ENCODE measurements at regions not wholly inside any gene's neighbourhood (a gene's known extent, or its start where the extent isn't known, plus 50 kb on each side); places are given as distances from the start of the nearest gene placed in this dataset.
A peak's percentile ranks its signal among the peaks of the same experiment; 100 is the strongest.

DNA sequence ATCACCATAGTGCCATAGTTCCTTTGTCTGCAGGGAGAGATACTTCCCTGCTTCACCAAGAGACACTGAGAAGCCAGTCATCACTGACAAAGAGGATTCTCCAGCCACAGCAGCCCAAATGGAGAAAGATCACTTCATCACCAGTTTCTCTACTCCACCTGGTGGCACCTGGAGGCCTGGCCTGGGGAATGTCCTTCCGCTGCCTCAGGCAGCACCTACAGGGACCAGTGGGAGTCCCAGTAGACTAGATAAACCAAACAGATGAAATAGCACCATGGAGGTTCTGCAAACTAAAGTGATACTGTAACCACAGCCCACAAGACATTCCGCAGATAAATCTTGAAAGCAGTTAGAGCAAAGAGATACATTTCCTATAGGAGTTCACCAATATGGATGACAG lies 266.5 kb downstream of the C6orf118 start:
- no peaks in the 10 kb centered on the region for H3K4me1 ChIP-seq (ENCODE audit: insufficient read depth, low read length)
- Mint-ChIP-seq H3K36me3 (no peaks in the 10 kb centered on the region), H3K4me1 (no peaks in the 10 kb centered on the region), H3K27ac (no peak overlapping the region), H3K9me3 (peaks cover 8 to 38% (median 24%) of the 10 kb centered on the region in 5 donors), H3K27me3 (no peaks in the 10 kb centered on the region), H3K4me3 (no peak overlapping the region)
- no peaks in the 10 kb centered on the region for H3K27me3 ChIP-seq (ENCODE audit: insufficient read depth, low read length, poor library complexity, severe bottlenecking)
- no peak overlapping the region for H3K27ac ChIP-seq (ENCODE audit: low read depth, low read length)
- H3K9me3 ChIP-seq (ENCODE audit: low read length) = no peaks in the 10 kb centered on the region
- POLR2A ChIA-PET = no interaction called here
- no peak for DNase-seq
- CTCF ChIA-PET = no interaction called here
- H3K36me3 ChIP-seq (ENCODE audit: insufficient read depth, low read length) = no peaks in the 10 kb centered on the region
- no peak overlapping the region for H3K4me3 ChIP-seq (ENCODE audit: low read length)

DNA sequence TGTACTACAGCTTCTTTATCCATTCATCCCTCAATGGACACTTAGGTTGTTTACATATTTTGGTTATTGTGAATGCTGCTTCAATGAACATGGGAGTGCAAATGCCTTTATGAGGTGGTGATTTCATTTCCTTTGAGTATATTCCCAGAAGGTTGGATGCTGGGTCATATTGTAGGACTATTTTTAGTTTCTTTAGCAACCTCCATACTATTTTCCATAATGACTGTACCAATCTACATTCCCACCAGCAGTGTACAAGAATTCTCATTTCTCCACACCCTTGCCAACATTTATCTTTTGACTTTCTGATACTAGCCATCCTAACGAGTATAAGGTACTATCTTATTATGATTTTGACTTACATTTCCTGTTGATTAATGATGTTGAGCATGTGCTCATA lies 269.0 kb downstream of the C6orf118 start:
- Histone ChIP-seq H3K27me3 (ENCODE audit: insufficient read depth, low read length, poor library complexity, severe bottlenecking) (no peaks in the 10 kb centered on the region), H3K9me3 (ENCODE audit: low read length) (no peaks in the 10 kb centered on the region), H3K4me1 (ENCODE audit: insufficient read depth, low read length) (no peaks in the 10 kb centered on the region), H3K36me3 (ENCODE audit: insufficient read depth, low read length) (no peaks in the 10 kb centered on the region), H3K27ac (ENCODE audit: low read depth, low read length) (no peak overlapping the region), H3K4me3 (ENCODE audit: low read length) (no peak overlapping the region)
- H3K27me3 Mint-ChIP-seq = no peaks in the 10 kb centered on the region
- POLR2A ChIA-PET = no interaction called here
- H3K4me3 Mint-ChIP-seq = no peak overlapping the region
- CTCF ChIA-PET = no interaction called here
- H3K4me1 Mint-ChIP-seq = no peaks in the 10 kb centered on the region
- H3K27ac Mint-ChIP-seq = no peak overlapping the region
- DNase-seq = no peak
- peaks cover 9 to 22% (median 14%) of the 10 kb centered on the region in 5 donors for H3K9me3 Mint-ChIP-seq
- peaks cover 0 to 2% (median 0%) of the 10 kb centered on the region in 3 donors for H3K36me3 Mint-ChIP-seq

DNA sequence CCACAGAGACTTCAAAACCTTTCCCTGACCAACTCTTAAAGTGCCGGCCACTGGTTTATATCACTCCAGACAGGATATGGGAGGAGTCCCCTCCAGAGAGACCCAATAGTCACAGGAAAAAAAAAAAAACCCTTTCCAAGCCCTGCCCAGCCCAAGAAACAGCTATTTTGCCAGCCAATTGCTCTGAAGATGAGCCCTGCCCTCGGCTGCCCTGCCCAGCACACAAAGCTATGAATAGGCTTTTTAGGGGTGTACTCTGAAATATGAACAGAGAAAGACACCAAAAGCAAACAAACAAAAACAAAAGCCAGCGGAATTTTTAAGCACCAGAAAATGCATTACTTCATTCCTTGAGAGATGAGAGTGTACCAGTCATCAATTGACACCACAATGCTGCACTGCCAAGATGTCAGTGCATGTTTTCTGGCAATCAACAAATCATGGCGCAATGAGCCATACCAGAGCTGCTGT lies 275.1 kb downstream of the C6orf118 start:
- no peak overlapping the region for H3K4me3 Mint-ChIP-seq
- POLR2A ChIA-PET = no interaction called here
- Histone ChIP-seq H3K27me3 (ENCODE audit: insufficient read depth, low read length, poor library complexity, severe bottlenecking) (no peaks in the 10 kb centered on the region), H3K9me3 (ENCODE audit: low read length) (no peaks in the 10 kb centered on the region), H3K27ac (ENCODE audit: low read depth, low read length) (no peak overlapping the region), H3K36me3 (ENCODE audit: insufficient read depth, low read length) (no peaks in the 10 kb centered on the region), H3K4me3 (ENCODE audit: low read length) (no peak overlapping the region), H3K4me1 (ENCODE audit: insufficient read depth, low read length) (no peaks in the 10 kb centered on the region)
- CTCF ChIA-PET = no interaction called here
- no peak for DNase-seq
- no peaks in the 10 kb centered on the region for H3K27me3 Mint-ChIP-seq
- peaks cover 4 to 18% (median 14%) of the 10 kb centered on the region in 5 donors for H3K9me3 Mint-ChIP-seq
- H3K27ac Mint-ChIP-seq = peak overlapping the region in 1 of 8 donors; percentile 33
- no peaks in the 10 kb centered on the region for H3K4me1 Mint-ChIP-seq
- peaks cover 0 to 2% (median 0%) of the 10 kb centered on the region in 3 donors for H3K36me3 Mint-ChIP-seq

DNA sequence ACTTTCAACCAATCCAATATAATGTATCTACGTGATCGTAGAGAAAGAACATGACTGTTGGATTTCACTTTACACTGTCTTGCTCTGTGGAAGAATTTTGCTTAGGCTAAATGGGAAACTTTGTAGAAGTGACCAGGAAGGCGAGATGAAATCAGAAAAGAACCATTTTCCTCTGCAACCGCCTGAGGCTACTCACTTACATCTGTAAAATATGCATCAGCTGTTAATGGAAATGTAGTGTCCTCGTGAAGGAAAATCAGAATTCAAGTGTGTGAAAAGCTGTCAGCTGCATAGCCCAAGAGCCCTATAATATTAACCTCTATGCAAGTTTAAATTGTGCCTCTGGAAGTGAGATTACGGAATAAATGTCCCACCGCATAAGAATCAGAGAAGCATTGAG lies 277.9 kb downstream of the C6orf118 start:
- H3K9me3 ChIP-seq (ENCODE audit: low read length) = no peaks in the 10 kb centered on the region
- no peaks in the 10 kb centered on the region for H3K36me3 ChIP-seq (ENCODE audit: insufficient read depth, low read length)
- H3K4me3 ChIP-seq (ENCODE audit: low read length) = no peak overlapping the region
- H3K27me3 ChIP-seq (ENCODE audit: insufficient read depth, low read length, poor library complexity, severe bottlenecking) = no peaks in the 10 kb centered on the region
- Mint-ChIP-seq H3K4me1 (no peaks in the 10 kb centered on the region), H3K36me3 (peaks cover 0 to 2% (median 0%) of the 10 kb centered on the region in 3 donors), H3K9me3 (peaks cover 5 to 14% (median 6%) of the 10 kb centered on the region in 5 donors), H3K4me3 (no peak overlapping the region), H3K27me3 (no peaks in the 10 kb centered on the region), H3K27ac (no peak overlapping the region)
- CTCF ChIA-PET = no interaction called here
- H3K27ac ChIP-seq (ENCODE audit: low read depth, low read length) = no peak overlapping the region
- H3K4me1 ChIP-seq (ENCODE audit: insufficient read depth, low read length) = no peaks in the 10 kb centered on the region
- POLR2A ChIA-PET = no interaction called here
- no peak for DNase-seq

DNA sequence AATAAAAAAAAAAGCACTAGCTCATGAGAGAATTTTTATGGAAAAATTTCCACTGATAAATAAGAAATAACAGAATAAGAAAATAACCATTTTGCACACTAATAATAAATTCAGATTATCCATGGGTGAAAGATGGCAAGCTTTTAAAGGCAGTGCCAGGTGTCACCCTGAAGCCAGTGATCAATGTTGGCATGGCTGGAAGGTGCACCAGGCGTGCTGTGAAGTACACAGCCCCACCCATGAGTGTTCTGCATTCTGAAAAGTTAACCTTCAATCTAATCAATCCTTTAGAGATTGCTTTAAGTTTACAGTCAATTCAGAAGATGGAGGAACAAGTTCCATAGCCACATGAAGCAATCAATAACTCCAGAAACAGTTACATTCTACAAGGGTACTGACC lies 284.4 kb downstream of the C6orf118 start:
- H3K4me1 ChIP-seq (ENCODE audit: insufficient read depth, low read length) = no peaks in the 10 kb centered on the region
- no peaks in the 10 kb centered on the region for H3K27me3 ChIP-seq (ENCODE audit: insufficient read depth, low read length, poor library complexity, severe bottlenecking)
- H3K27ac ChIP-seq (ENCODE audit: low read depth, low read length) = no peak overlapping the region
- H3K36me3 ChIP-seq (ENCODE audit: insufficient read depth, low read length) = no peaks in the 10 kb centered on the region
- DNase-seq = no peak
- CTCF ChIA-PET = no interaction called here
- POLR2A ChIA-PET = no interaction called here
- no peak overlapping the region for H3K4me3 ChIP-seq (ENCODE audit: low read length)
- Mint-ChIP-seq H3K27me3 (no peaks in the 10 kb centered on the region), H3K4me1 (no peaks in the 10 kb centered on the region), H3K27ac (no peak overlapping the region), H3K36me3 (no peaks in the 10 kb centered on the region), H3K4me3 (no peak overlapping the region), H3K9me3 (peaks cover 3 to 18% (median 5%) of the 10 kb centered on the region in 5 donors)
- no peaks in the 10 kb centered on the region for H3K9me3 ChIP-seq (ENCODE audit: low read length)

DNA sequence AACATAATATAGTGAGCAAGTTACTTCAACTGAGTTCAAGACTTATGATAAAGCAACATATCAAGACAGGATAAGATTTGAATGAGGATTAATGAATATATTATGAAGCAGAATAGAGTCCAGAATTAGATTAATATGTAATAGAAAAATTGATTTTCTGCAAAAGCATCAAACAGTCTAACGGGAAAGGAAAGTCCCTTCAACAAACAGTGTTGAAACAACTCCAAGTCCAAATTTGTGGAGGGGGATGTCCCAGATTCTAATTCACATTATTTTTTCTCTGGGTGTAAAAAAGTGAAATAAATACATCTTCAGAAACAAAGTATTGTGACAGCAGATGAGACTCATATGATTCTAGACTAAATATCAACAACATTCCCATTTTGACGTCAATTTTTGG lies 289.7 kb downstream of the C6orf118 start:
- H3K4me3 ChIP-seq (ENCODE audit: low read length) = no peak overlapping the region
- H3K4me1 Mint-ChIP-seq = no peaks in the 10 kb centered on the region
- no peaks in the 10 kb centered on the region for H3K4me1 ChIP-seq (ENCODE audit: insufficient read depth, low read length)
- H3K9me3 ChIP-seq (ENCODE audit: low read length) = no peaks in the 10 kb centered on the region
- H3K4me3 Mint-ChIP-seq = no peak overlapping the region
- peaks cover 2 to 22% (median 5%) of the 10 kb centered on the region in 5 donors for H3K9me3 Mint-ChIP-seq
- H3K27me3 ChIP-seq (ENCODE audit: insufficient read depth, low read length, poor library complexity, severe bottlenecking) = no peaks in the 10 kb centered on the region
- ChIA-PET CTCF (no interaction called here), POLR2A (no interaction called here)
- H3K27ac Mint-ChIP-seq = no peak overlapping the region
- no peaks in the 10 kb centered on the region for H3K36me3 Mint-ChIP-seq
- H3K27me3 Mint-ChIP-seq = no peaks in the 10 kb centered on the region
- no peak overlapping the region for H3K27ac ChIP-seq (ENCODE audit: low read depth, low read length)
- H3K36me3 ChIP-seq (ENCODE audit: insufficient read depth, low read length) = no peaks in the 10 kb centered on the region
- DNase-seq = no peak

DNA sequence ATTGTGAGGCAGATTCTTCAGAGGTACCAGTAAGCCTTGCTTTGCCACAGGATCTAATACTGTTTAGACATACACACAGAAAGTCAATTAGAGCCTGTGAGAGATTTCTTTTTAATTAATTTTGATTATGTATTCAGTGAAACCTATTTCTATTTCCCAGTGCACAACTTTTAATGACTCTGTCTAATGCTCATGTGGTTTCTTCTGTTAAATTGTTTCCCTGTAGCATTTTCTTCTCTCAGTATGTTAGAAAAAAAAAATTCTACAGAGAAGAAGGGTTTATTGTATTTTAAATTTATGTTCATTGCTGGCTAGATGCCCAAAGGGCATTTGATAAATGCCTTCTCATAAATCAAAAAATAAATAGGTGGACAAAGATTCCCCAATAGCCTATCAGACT lies 293.7 kb downstream of the C6orf118 start:
- Mint-ChIP-seq H3K27ac (no peak overlapping the region), H3K36me3 (no peaks in the 10 kb centered on the region), H3K27me3 (no peaks in the 10 kb centered on the region), H3K9me3 (peaks cover 2 to 14% (median 3%) of the 10 kb centered on the region in 5 donors), H3K4me3 (no peak overlapping the region), H3K4me1 (no peaks in the 10 kb centered on the region)
- Histone ChIP-seq H3K4me1 (ENCODE audit: insufficient read depth, low read length) (no peaks in the 10 kb centered on the region), H3K27me3 (ENCODE audit: insufficient read depth, low read length, poor library complexity, severe bottlenecking) (no peaks in the 10 kb centered on the region), H3K27ac (ENCODE audit: low read depth, low read length) (no peak overlapping the region), H3K9me3 (ENCODE audit: low read length) (no peaks in the 10 kb centered on the region), H3K4me3 (ENCODE audit: low read length) (no peak overlapping the region), H3K36me3 (ENCODE audit: insufficient read depth, low read length) (no peaks in the 10 kb centered on the region)
- POLR2A ChIA-PET = no interaction called here
- DNase-seq = no peak
- CTCF ChIA-PET = no interaction called here

DNA sequence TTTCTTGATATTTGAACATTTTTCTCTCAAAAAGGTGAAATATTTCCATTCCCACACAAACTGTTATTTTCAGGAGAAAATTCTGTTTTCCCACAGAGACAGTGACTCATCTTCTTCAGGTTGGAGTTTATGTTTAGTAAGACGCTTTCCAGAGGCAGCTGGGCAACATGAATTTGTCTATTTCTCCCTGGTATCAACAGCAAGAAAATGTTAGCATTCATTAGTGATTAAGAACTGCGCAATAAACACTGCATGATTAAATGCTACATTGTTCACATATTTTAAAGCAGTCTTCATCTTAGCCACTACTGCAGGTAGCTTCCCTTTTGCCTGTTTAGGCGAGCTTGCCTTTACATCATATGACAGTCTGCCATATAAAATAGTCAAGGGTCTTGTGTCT lies 295.7 kb downstream of the C6orf118 start:
- H3K4me1 Mint-ChIP-seq = no peaks in the 10 kb centered on the region
- POLR2A ChIA-PET = no interaction called here
- H3K9me3 ChIP-seq (ENCODE audit: low read length) = no peaks in the 10 kb centered on the region
- H3K27ac ChIP-seq (ENCODE audit: low read depth, low read length) = no peak overlapping the region
- no peaks in the 10 kb centered on the region for H3K36me3 ChIP-seq (ENCODE audit: insufficient read depth, low read length)
- no peaks in the 10 kb centered on the region for H3K36me3 Mint-ChIP-seq
- no peak overlapping the region for H3K4me3 ChIP-seq (ENCODE audit: low read length)
- H3K27ac Mint-ChIP-seq = no peak overlapping the region
- no peaks in the 10 kb centered on the region for H3K27me3 ChIP-seq (ENCODE audit: insufficient read depth, low read length, poor library complexity, severe bottlenecking)
- H3K4me1 ChIP-seq (ENCODE audit: insufficient read depth, low read length) = no peaks in the 10 kb centered on the region
- DNase-seq = no peak
- H3K9me3 Mint-ChIP-seq = peaks cover 2 to 14% (median 6%) of the 10 kb centered on the region in 5 donors
- no peak overlapping the region for H3K4me3 Mint-ChIP-seq
- CTCF ChIA-PET = no interaction called here
- no peaks in the 10 kb centered on the region for H3K27me3 Mint-ChIP-seq

DNA sequence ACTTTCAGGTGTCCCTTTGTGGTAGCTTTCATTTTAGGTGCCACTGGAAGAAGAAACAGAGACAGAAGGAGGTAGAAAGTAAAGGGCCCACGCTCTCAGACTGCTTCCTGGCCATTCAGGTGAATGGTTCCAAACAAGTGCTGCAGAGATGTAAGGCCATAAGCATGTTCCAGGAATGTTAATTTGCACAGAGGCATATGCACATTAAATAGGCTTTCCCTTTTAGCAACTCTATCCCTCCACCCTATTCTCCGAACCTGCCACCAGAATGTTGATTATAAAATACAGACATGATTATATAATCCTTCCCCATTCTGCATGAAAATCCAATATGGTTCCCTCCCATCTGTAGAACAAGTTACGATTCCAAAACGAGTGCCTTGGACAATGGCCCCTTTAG lies 297.2 kb downstream of the C6orf118 start:
- no peaks in the 10 kb centered on the region for H3K4me1 Mint-ChIP-seq
- ChIA-PET POLR2A (no interaction called here), CTCF (no interaction called here)

More for the DNA sequence above, 297.2 kb downstream of the C6orf118 start:
- no peak for DNase-seq
- H3K36me3 ChIP-seq (ENCODE audit: insufficient read depth, low read length) = no peaks in the 10 kb centered on the region
- H3K27ac Mint-ChIP-seq = no peak overlapping the region
- H3K9me3 Mint-ChIP-seq = peaks cover 0 to 14% (median 6%) of the 10 kb centered on the region in 5 donors
- no peaks in the 10 kb centered on the region for H3K9me3 ChIP-seq (ENCODE audit: low read length)
- no peak overlapping the region for H3K4me3 ChIP-seq (ENCODE audit: low read length)
- no peaks in the 10 kb centered on the region for H3K27me3 Mint-ChIP-seq
- no peaks in the 10 kb centered on the region for H3K27me3 ChIP-seq (ENCODE audit: insufficient read depth, low read length, poor library complexity, severe bottlenecking)
- H3K36me3 Mint-ChIP-seq = no peaks in the 10 kb centered on the region
- H3K4me1 ChIP-seq (ENCODE audit: insufficient read depth, low read length) = no peaks in the 10 kb centered on the region
- H3K4me3 Mint-ChIP-seq = no peak overlapping the region
- H3K27ac ChIP-seq (ENCODE audit: low read depth, low read length) = no peak overlapping the region
